ENCODE measurements at regions not wholly inside any gene's neighbourhood (a gene's known extent, or its start where the extent isn't known, plus 50 kb on each side); places are given as distances from the start of the nearest gene placed in this dataset.

- TF ChIP-seq POLR2A (IDR thresholded peaks at IDR 0.05; ENCODE audit: low read depth, low read length) (no peak), NKRF (conservative IDR thresholded peaks at IDR 0.05) (no peak), NR2C2 (IDR thresholded peaks at IDR 0.05; ENCODE audit: borderline replicate concordance, control insufficient read depth, insufficient read length, low read depth) (no peak), EP300 (IDR thresholded peaks at IDR 0.05; ENCODE audit: borderline replicate concordance in 1 of 2, control insufficient read depth in 1 of 2, low read depth in 2 of 2, low read length in 2 of 2) (no peak), CTCF (IDR thresholded peaks at IDR 0.05 in 2 of 3, conservative IDR thresholded peaks at IDR 0.05 in 1 of 3; ENCODE audit: control insufficient read depth in 2 of 3, extremely low read depth in 1 of 3, insufficient read depth in 1 of 3, low read depth in 3 of 3, low read length in 3 of 3) (no peak), TAF1 (IDR thresholded peaks at IDR 0.05; ENCODE audit: borderline replicate concordance, low read depth, low read length) (no peak), ETV6 (conservative IDR thresholded peaks at IDR 0.05 in 1 of 2, IDR thresholded peaks at IDR 0.05 in 1 of 2; ENCODE audit: borderline replicate concordance in 1 of 2, low read depth in 1 of 2) (no peak), WRNIP1 (IDR thresholded peaks at IDR 0.05; ENCODE audit: borderline replicate concordance, low read depth, low read length) (no peak), NR2C1 (IDR thresholded peaks at IDR 0.05) (no peak), POLR2AphosphoS2 (IDR thresholded peaks at IDR 0.05; ENCODE audit: low read depth, low read length) (no peak), SIN3A (IDR thresholded peaks at IDR 0.05; ENCODE audit: low read depth, low read length) (no peak), SMC3 (IDR thresholded peaks at IDR 0.05; ENCODE audit: borderline replicate concordance, low read length) (no peak), JUND (IDR thresholded peaks at IDR 0.05; ENCODE audit: low read depth, low read length) (no peak), CBX5 (IDR thresholded peaks at IDR 0.05; ENCODE audit: low read depth) (no peak)
These were observed 291.9 kb upstream of the NR5A2 start for GRCh38 chr1:199735660-199736059.
